GM19463 (cell line): ENCODE measurements at regions not wholly inside any gene's neighbourhood (a gene's known extent, or its start where the extent isn't known, plus 50 kb on each side); places are given as distances from the start of the nearest gene placed in this dataset.

ENCODE experiments used
- ATAC-seq: cut with Tn5 transposase; IDR thresholded peaks from one replicate; pipeline ENCODE4 v1.9.1; 2021; ENCODE audit warnings: mild to moderate bottlenecking, moderate library complexity; ENCODE audit not compliant: unreplicated experiment

- ATAC-seq = no peak
Observed at GRCh38 chr13:21316376-21316775, 139.9 kb downstream of the MRPL57 start.

- ATAC-seq = no peak
Observed at GRCh38 chr13:21318891-21319532, 140.1 kb downstream of the ZDHHC20 start.

- ATAC-seq = no peak
Observed at GRCh38 chr13:21319869-21320641, 139.0 kb downstream of the ZDHHC20 start.

GRCh38 chr13:21320642-21321034, 138.5 kb downstream of the ZDHHC20 start:
- ATAC-seq = no peak

GRCh38 chr13:21321269-21321668, 137.8 kb downstream of the ZDHHC20 start:
- no peak for ATAC-seq

GRCh38 chr13:21322327-21322965, 136.7 kb downstream of the ZDHHC20 start:
- ATAC-seq = no peak
